ENCODE measurements at regions not wholly inside any gene's neighbourhood (a gene's known extent, or its start where the extent isn't known, plus 50 kb on each side); places are given as distances from the start of the nearest gene placed in this dataset.

DNA sequence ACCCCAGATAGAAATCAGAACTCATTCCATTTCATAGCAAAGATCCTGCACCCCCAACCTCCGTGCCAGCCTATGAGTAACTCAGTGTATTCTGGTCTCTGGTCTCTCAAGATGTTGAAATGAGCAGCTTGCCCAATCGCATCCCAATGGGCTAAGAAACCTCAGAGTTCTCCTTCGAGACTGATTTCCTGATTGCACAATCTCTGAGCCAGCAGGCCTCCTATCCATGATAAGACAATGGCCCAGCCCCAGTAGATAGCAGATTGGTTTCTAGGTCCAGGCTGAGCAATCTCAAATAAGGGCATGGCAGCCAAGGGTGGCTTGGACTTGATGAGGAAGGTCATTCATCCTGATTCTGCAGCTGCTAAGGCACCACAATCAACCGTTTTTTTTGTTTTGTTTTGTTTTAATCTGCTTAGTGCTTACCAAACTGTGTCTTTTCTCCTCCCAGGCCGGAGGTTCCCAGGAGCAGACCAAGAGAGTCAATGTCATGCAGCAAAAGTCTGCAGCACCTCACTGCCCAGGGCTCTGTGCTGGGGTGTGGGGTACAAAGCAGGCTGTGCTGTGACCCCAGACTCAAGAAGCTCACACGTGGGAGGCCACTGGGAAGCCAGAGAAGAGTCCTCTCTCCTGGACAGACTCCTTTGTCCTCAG lies 125.1 kb upstream of the NXT1 start:
- no peak for TF ChIP-seq EZH2 (IDR thresholded peaks at IDR 0.05)
- TF ChIP-seq POLR2AphosphoS5 (IDR thresholded peaks at IDR 0.05; ENCODE audit: borderline replicate concordance, low read depth, low read length): no peak
- TF ChIP-seq FOXP2 (optimal IDR thresholded peaks at IDR 0.05; ENCODE audit: control extremely low read depth, extremely low read length, insufficient read depth): no peak

Data from SK-N-MC (cell line).